Sigmoid colon (tissue), 4 donors: ENCODE measurements at regions not wholly inside any gene's neighbourhood (a gene's known extent, or its start where the extent isn't known, plus 50 kb on each side); places are given as distances from the start of the nearest gene placed in this dataset.
"Not testable (repeated sequence)": the region's sequence is repeated elsewhere in the genome, so short reads cannot be mapped to it uniquely, and the experiment has no call there.

Source experiments
- CTCF ChIP-seq, 4 experiments: fragments of 450-650 bp in 3 of 4; fragments of 200-600 bp in 1 of 4; IDR thresholded peaks; one replicate each; pipeline ENCODE4 v1.5.1; 2016 to 2019; ENCODE audit warnings: antibody characterized with exemption in 4 of 4, mild to moderate bottlenecking in 3 of 4, moderate library complexity in 2 of 4
- EP300 ChIP-seq, 4 donors: sonication (generic); formaldehyde crosslinking; IDR thresholded peaks; one replicate each; pipeline ENCODE4 v1.6.1; 2017; ENCODE audit warnings: antibody characterized with exemption in 4 of 4

- TF ChIP-seq EP300, CTCF (IDR thresholded peaks at IDR 0.05): not testable (repeated sequence)
These were observed 384.1 kb downstream of the GLUD2 start for GRCh38 chrX:121431514-121431913.
